Progenitor cell of endocrine pancreas (in vitro differentiated cells): ENCODE measurements at regions not wholly inside any gene's neighbourhood (a gene's known extent, or its start where the extent isn't known, plus 50 kb on each side); places are given as distances from the start of the nearest gene placed in this dataset.

ENCODE experiments used
- DNase-seq: peaks from one replicate; pipeline ENCODE4 v3.0.0; 2021; ENCODE audit warnings: low spot score; ENCODE audit not compliant: unreplicated experiment
- H3K27ac Mint-ChIP-seq: 2 replicates; pipeline ENCODE4 v1.8.0; 2021; ENCODE audit warnings: mild to moderate bottlenecking, moderate library complexity, mixed read lengths
- H3K27me3 Mint-ChIP-seq: 2 replicates; pipeline ENCODE4 v1.8.0; 2021; ENCODE audit warnings: mixed read lengths
- H3K36me3 Mint-ChIP-seq: 2 replicates; pipeline ENCODE4 v1.8.0; 2022; ENCODE audit warnings: mixed read lengths; ENCODE audit not compliant: insufficient read depth
- H3K4me1 Mint-ChIP-seq: 2 replicates; pipeline ENCODE4 v1.8.0; 2021; ENCODE audit warnings: low read depth, mixed read lengths
- H3K4me3 Mint-ChIP-seq: 2 replicates; pipeline ENCODE4 v1.8.0; 2021; ENCODE audit warnings: low read depth, mild to moderate bottlenecking, moderate library complexity, mixed read lengths
- H3K9me3 Mint-ChIP-seq: 2 replicates; pipeline ENCODE4 v1.8.0; 2021; ENCODE audit warnings: low read depth, mixed read lengths
- CTCF ChIP-seq: fragments of 200-600 bp; sonication (generic); IDR thresholded peaks from one replicate; pipeline ENCODE4 v1.5.0; 2021; ENCODE audit warnings: antibody characterized with exemption, mild to moderate bottlenecking; ENCODE audit not compliant: unreplicated experiment

GRCh38 chr21:20617130-20617529 is 381.1 kb upstream of the NCAM2 start:
- Mint-ChIP-seq H3K4me1 (peaks cover 10% of the 10 kb centered on the region), H3K36me3 (no peaks in the 10 kb centered on the region), H3K4me3 (no peak overlapping the region), H3K9me3 (no peaks in the 10 kb centered on the region), H3K27me3 (peaks cover 35% of the 10 kb centered on the region), H3K27ac (no peak overlapping the region)
- DNase-seq: no peak
- no peak for TF ChIP-seq CTCF

GRCh38 chr21:20618878-20619277 is 379.3 kb upstream of the NCAM2 start:
- no peak for DNase-seq
- Mint-ChIP-seq H3K27ac (no peak overlapping the region), H3K27me3 (peaks cover 35% of the 10 kb centered on the region), H3K36me3 (no peaks in the 10 kb centered on the region), H3K4me3 (no peak overlapping the region), H3K4me1 (peaks cover 10% of the 10 kb centered on the region), H3K9me3 (no peaks in the 10 kb centered on the region)
- no peak for TF ChIP-seq CTCF

GRCh38 chr21:20627594-20627993 is 370.6 kb upstream of the NCAM2 start:
- Mint-ChIP-seq H3K27me3 (no peaks in the 10 kb centered on the region), H3K36me3 (no peaks in the 10 kb centered on the region), H3K4me1 (no peaks in the 10 kb centered on the region), H3K9me3 (peaks cover 5% of the 10 kb centered on the region), H3K27ac (no peak overlapping the region), H3K4me3 (no peak overlapping the region)
- no peak for DNase-seq
- TF ChIP-seq CTCF: no peak

GRCh38 chr21:20631633-20632032 is 366.6 kb upstream of the NCAM2 start:
- Mint-ChIP-seq H3K9me3 (no peaks in the 10 kb centered on the region), H3K27ac (no peak overlapping the region), H3K36me3 (no peaks in the 10 kb centered on the region), H3K4me1 (peaks cover 3% of the 10 kb centered on the region), H3K27me3 (no peaks in the 10 kb centered on the region), H3K4me3 (no peak overlapping the region)
- TF ChIP-seq CTCF: no peak
- DNase-seq: no peak

- H3K9me3 Mint-ChIP-seq: no peaks in the 10 kb centered on the region
- H3K27me3 Mint-ChIP-seq: no peaks in the 10 kb centered on the region
- no peak overlapping the region for H3K4me3 Mint-ChIP-seq
- no peak overlapping the region for H3K27ac Mint-ChIP-seq
- H3K36me3 Mint-ChIP-seq: no peaks in the 10 kb centered on the region
- TF ChIP-seq CTCF: no peak
- H3K4me1 Mint-ChIP-seq: no peaks in the 10 kb centered on the region
- no peak for DNase-seq
Observed at GRCh38 chr21:20639026-20639425, 359.2 kb upstream of the NCAM2 start.
